ENCODE measurements at regions not wholly inside any gene's neighbourhood (a gene's known extent, or its start where the extent isn't known, plus 50 kb on each side); places are given as distances from the start of the nearest gene placed in this dataset.
A peak's percentile ranks its signal among the peaks of the same experiment; 100 is the strongest.
"Not testable (repeated sequence)": the region's sequence is repeated elsewhere in the genome, so short reads cannot be mapped to it uniquely, and the experiment has no call there.

GRCh38 chr6:153435787-153436186 is 304.7 kb upstream of the RGS17 start:
- DNase-seq (ENCODE audit: low read depth in 1 of 2, low spot score in 1 of 2) = no peak

- no peak for DNase-seq (ENCODE audit: low read depth in 1 of 2, low spot score in 1 of 2)
These were observed 294.5 kb upstream of the RGS17 start for GRCh38 chr6:153425536-153425935.

GRCh38 chr6:153424719-153425400 is 293.8 kb upstream of the RGS17 start:
- DNase-seq (ENCODE audit: low read depth in 1 of 2, low spot score in 1 of 2) = no peak

- no peak for DNase-seq (ENCODE audit: low read depth in 1 of 2, low spot score in 1 of 2)
These were observed 281.4 kb upstream of the RGS17 start for GRCh38 chr6:153412519-153412918.

GRCh38 chr6:153411070-153411648 is 280.1 kb upstream of the RGS17 start:
- no peak for DNase-seq (ENCODE audit: low read depth in 1 of 2, low spot score in 1 of 2)

- DNase-seq (ENCODE audit: low read depth in 1 of 2, low spot score in 1 of 2) = no peak
These were observed 274.8 kb upstream of the RGS17 start for GRCh38 chr6:153405931-153406330.

GRCh38 chr6:153401751-153402150 is 270.7 kb upstream of the RGS17 start:
- DNase-seq (ENCODE audit: low read depth in 1 of 2, low spot score in 1 of 2) = no peak

- no peak for DNase-seq (ENCODE audit: low read depth in 1 of 2, low spot score in 1 of 2)
These were observed 261.1 kb upstream of the RGS17 start for GRCh38 chr6:153392156-153392555.

GRCh38 chr6:153373869-153374268 is 242.8 kb upstream of the RGS17 start:
- DNase-seq (ENCODE audit: low read depth in 1 of 2, low spot score in 1 of 2) = no peak

GRCh38 chr6:153368131-153368530 is 237.0 kb upstream of the RGS17 start:
- DNase-seq (ENCODE audit: low read depth in 1 of 2, low spot score in 1 of 2) = no peak

GRCh38 chr6:153367021-153367420 is 235.9 kb upstream of the RGS17 start:
- DNase-seq (ENCODE audit: low read depth in 1 of 2, low spot score in 1 of 2) = no peak

- DNase-seq (ENCODE audit: low read depth in 1 of 2, low spot score in 1 of 2) = no peak
These were observed 226.3 kb upstream of the RGS17 start for GRCh38 chr6:153357391-153357790.

- no peak for DNase-seq (ENCODE audit: low read depth in 1 of 2, low spot score in 1 of 2)
These were observed 209.5 kb upstream of the RGS17 start for GRCh38 chr6:153340568-153340967.

- DNase-seq (ENCODE audit: low read depth in 1 of 2, low spot score in 1 of 2) = no peak
These were observed 203.0 kb upstream of the RGS17 start for GRCh38 chr6:153334121-153334520.

GRCh38 chr6:153331221-153331620 is 200.1 kb upstream of the RGS17 start:
- DNase-seq (ENCODE audit: low read depth in 1 of 2, low spot score in 1 of 2) = not testable (repeated sequence)

GRCh38 chr6:153328194-153328593 is 197.1 kb upstream of the RGS17 start:
- DNase-seq (ENCODE audit: low read depth in 1 of 2, low spot score in 1 of 2) = no peak

- DNase-seq (ENCODE audit: low read depth in 1 of 2, low spot score in 1 of 2) = no peak
These were observed 194.6 kb upstream of the RGS17 start for GRCh38 chr6:153325661-153326060.

- DNase-seq (ENCODE audit: low read depth in 1 of 2, low spot score in 1 of 2) = peak in 1 of 2 donors; percentile 2
These were observed 181.6 kb upstream of the RGS17 start for GRCh38 chr6:153312634-153313033.

- no peak for DNase-seq (ENCODE audit: low read depth in 1 of 2, low spot score in 1 of 2)
These were observed 178.6 kb upstream of the RGS17 start for GRCh38 chr6:153309651-153310050.

GRCh38 chr6:153302133-153302532 is 171.1 kb upstream of the RGS17 start:
- no peak for DNase-seq (ENCODE audit: low read depth in 1 of 2, low spot score in 1 of 2)

- no peak for DNase-seq (ENCODE audit: low read depth in 1 of 2, low spot score in 1 of 2)
These were observed 170.5 kb upstream of the RGS17 start for GRCh38 chr6:153301602-153302001.

GRCh38 chr6:153282456-153282855 is 151.4 kb upstream of the RGS17 start:
- not testable (repeated sequence) for DNase-seq (ENCODE audit: low read depth in 1 of 2, low spot score in 1 of 2)

GRCh38 chr6:153275997-153276396 is 144.9 kb upstream of the RGS17 start:
- DNase-seq (ENCODE audit: low read depth in 1 of 2, low spot score in 1 of 2) = no peak
